HG02759 (cell line): ENCODE measurements at regions not wholly inside any gene's neighbourhood (a gene's known extent, or its start where the extent isn't known, plus 50 kb on each side); places are given as distances from the start of the nearest gene placed in this dataset.

ENCODE experiments used
- ATAC-seq: cut with Tn5 transposase; IDR thresholded peaks from one replicate; pipeline ENCODE4 v1.9.1; 2021; ENCODE audit warnings: mild to moderate bottlenecking, moderate library complexity; ENCODE audit not compliant: unreplicated experiment

DNA sequence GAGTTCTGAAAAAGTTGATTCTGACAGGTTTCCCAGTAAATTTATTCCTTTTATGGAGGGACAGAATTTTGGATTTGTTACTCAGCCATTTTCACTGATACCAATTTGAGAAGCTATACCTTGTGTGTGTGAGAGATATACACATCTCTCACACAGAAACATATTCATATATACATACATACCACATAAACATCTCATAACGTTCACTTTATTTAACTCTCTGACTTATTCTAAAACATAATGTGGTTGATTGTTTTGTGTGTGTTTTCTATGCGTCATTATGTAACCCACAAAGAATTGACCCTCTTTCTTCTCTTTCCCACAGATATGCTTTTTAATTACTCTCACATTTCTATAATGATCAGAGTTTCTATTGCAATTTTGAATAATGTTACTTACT, 570.8 kb upstream of the TLE4 start:
- no peak for ATAC-seq

DNA sequence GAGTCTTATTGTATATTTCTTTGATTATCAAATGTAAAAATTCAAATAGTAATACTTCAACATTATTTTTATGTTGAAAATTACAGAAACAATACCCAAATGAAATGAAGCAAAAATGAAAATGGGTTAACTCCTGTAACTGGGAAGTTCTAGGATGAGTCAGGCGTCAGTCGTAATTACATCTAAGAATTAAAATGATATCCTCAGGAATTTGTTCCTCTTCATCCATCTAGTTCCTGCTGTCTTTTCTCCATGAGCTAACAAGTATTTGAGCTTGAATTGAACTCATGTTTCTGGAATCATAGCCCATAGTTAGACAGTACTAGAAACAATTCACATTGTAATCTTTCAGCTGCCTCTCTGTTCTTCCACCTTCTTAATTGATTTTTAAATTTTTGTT, 568.3 kb upstream of the TLE4 start:
- ATAC-seq = no peak

DNA sequence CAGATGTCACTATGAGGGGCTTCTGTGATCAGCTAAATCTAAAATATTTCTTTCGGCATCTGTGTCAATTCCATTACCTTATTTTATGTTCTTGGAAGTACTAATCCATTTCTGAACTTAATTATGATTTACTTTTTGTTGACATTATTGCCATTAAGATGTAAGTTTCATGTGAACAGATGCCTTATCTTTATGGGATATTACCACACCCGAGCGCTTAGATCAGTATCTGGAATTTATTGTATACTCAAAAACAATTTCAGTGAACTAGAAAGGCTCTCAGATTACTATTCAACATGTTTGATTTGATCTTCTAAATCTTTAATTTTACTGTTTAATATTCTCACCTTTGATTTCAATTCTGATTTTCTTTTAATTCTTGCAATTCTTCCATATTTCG, 567.7 kb upstream of the TLE4 start:
- ATAC-seq = no peak

DNA sequence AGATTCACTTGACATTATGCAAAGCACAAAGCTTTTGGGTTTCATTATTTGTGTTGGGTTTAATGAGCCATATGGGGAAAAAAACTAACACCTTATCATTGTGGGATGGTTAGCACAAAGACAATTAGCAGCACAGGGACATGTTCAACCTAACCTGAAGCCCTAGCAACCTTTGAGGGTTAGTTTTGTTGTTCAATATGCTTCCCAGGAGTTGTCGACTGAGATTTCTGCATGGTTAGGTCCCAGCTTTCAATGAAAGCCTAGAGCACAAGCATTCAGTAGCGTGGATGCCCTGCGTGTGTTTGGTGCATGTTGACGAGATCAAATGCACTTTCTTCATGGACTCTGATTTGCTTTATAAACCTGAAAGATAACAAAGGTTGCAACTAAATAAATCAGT, 565.2 kb upstream of the TLE4 start:
- no peak for ATAC-seq

DNA sequence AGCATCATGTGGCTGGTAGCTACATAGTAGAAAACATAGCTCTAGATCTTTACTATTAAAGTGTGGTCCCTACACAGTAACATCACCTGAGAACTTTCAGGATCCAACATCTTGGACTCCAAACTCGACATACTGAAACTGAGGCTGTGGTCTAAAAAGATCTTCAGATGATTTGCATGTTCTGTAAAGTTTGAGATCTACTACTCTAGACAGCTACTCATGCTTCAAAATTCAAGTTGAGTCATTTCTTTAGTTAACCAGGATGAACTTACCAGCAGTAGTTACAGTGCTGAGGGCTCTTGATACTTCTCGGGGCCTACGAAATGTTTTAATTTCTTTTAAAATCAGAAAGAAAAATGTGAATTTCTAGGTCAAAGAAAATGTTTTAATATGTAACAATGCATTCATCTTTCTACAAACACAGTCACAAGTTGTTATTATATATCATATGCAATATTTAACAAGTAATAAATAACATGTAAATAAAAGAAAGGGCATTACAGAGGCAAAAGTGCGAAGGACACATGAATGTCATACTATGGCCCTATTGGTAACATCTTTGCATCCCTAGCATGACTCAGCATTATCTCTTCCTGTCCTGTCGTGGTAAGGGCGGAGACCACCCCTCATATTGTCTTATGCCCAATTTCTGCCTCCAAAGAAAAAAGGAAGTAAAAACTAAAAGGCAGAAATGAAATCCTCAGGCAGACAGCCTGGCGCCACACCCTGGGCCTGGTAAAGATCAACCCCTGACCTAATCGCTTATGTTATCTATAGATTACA, 563.9 kb upstream of the TLE4 start:
- peak; percentile 92 for ATAC-seq

DNA sequence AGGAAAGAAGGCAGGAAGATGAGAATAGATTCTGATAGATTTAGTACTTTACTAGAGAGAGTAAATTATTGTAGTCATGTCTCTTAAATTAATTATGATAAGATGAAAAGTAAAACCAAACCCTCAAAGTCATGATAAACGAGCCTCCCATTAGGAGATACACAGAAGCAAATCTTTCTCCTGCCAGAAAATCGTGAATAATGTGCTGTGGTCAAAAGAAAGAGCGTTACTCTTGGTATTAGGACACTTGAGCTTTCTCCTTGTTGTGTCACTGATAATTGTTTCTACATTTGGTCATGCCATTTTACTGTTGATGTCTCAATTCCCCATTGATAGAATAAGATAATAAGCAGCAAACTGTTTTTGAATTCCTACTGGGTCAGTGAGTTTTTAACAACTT, 562.8 kb upstream of the TLE4 start:
- no peak for ATAC-seq

DNA sequence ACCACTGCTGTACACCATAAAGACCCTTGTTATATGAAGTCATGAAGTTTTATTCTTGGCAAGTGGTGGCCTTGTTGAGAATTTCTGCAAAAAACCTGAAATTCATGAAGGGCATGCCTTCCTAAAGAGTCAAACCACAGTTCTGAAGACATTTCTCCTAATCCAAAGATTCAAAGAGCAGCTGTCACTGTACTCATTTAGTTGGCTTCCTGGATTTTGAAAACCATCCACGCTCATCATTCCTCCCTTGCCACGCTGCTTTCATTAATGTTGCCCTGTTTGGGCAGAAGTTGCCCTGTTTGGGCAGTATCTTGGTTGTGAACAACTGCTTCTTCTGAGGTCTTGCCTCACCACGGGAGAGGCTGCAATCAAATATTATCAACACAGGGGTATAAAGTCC, 560.3 kb upstream of the TLE4 start:
- no peak for ATAC-seq

DNA sequence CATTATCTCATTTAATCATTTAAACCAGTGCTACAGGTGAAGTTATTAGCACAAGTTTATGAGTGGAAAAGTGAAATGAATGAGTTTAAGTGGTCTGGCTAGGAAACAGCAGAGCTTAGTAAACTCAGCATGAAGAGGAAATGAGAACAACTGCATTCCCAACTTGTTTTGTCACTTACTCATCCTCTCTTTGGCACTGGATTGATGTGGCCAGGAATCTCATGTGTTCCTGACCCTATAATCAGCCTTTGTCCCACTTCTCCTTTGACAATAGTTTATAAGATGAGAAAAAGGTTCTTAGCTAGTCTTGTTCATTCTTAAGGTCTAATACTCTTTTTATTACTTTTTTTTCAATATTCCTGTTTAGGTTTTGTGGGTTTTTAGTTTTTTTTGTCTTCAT, 559.2 kb upstream of the TLE4 start:
- ATAC-seq = no peak

DNA sequence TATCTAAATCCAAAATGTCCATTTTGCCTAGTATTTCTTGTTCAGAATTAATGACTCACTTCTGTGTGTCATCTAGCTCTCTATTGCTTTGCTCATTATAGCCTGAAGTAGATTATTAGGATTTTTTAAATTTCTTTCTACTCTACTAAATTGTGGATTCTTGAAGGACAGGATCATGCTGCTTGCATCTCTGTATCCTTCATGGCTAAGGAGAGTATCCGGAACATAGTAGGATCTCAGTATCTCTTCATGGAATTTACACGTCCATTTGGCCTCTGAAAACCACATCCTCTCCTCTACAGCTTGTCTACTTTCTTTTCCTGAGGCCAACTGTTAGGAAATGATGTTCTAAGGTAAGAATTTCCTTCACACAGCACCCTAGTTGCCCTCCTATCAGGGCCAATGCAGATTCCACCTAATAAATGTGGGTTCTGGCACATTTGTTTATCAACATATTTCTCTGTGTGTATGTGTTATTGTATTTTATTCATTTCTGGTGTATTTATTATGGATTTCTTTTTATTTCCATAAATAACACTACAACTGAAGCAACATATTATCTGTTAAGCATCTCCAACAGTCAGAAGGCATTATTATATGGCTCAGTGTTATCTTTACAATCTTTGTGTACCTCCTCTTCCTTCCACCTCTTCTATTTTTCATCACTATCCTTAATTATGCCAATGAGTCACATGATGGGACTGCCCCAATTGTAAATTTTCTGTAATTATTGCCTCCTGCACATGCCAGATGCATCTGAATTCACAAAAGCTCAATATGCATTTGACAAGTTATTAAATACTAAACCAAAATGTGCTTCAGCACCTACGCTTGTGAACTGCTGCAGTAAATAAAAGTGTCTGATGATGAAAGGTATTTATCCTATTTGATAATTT, 557.8 kb upstream of the TLE4 start:
- no peak for ATAC-seq

DNA sequence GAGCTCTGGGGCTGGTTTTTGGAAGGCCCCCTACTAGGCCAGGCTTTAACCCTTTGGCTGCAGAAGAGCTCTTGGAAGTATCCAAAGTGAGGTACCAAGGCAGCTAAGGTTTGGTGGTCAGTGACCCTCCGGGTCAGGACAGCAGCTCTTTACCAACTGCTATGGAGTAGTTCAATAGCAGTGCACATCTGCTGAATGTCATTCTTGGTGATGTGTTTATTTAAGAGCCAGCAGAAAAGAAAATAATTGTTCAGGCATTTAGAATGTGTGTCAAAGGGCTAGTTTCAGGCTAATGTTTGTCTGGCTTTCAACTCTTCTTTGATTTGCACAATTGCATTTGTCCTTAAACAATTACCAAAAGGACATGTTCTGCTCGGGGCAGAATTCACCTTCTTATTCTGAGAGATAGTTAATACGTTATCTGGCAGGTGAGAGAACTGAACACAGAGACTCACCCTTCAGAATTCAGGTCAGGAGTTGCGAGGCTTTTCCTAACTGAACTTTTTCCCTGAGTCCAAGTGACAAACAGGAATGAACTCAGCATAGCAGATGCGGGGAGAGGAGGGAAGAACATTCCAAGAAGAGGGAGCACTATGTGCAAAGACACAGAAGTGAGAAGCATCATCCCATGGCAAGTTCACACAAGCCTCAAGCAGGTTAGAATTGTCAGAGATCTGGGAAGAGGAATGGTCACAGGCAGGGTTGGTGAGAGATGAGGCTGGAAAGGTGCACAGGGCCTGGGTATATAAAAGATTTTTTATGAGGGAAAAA, 556.7 kb upstream of the TLE4 start:
- ATAC-seq = no peak

DNA sequence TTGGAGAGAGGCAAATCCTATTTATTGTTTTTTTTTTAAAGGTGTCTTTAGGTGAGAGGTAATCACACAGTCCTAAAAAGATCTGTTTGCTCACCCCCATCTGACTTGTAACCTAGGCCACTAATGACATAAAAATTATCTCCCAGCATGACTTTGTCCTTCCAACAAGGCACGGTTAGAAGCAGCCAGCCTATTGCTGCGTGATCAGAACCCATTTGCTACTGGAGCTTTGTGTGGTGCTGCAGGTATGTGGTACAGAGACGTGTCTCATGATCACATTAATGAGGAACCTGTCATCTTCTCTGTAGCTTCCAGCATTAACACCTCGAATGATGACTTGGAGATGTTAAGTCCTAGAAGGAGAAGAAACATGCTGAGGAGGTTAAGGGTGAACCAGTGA, 555.8 kb upstream of the TLE4 start:
- ATAC-seq = no peak

DNA sequence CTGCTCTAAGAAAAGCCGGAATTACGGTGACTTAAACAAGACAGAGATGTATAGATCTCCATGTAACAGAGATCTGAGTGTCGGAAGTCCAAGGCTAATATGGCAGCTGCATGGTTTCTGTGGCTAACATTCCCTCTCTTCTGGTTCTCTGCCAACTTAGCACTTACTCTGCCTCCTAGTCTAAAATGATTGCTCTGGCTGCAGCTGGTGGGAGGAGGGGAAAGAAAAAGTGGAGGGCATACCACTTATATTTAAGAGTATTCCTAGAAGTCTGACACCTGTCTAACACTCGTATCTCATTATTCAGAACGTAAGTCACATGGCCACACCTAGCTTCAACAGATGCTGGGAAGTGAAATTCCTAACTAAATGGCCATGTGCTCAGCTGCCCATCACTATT, 551.5 kb upstream of the TLE4 start:
- no peak for ATAC-seq

DNA sequence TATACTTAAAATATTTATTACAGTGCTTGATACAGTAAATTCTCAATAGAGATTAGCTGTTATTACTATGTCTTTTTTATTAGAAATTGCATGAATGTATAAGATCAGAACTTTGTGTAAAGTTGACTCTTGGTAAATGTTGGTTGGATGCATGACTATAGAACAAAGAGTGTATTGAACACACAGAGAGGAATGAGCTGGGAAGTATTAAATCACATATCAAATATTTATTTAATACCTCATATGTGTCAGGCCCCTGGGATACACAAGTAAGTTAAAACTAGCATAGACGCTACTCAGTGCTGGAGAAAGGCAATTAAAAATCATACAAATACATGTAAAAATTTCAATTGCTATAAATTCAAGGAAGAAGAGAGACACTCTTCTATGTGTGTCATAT, 550.7 kb upstream of the TLE4 start:
- no peak for ATAC-seq

DNA sequence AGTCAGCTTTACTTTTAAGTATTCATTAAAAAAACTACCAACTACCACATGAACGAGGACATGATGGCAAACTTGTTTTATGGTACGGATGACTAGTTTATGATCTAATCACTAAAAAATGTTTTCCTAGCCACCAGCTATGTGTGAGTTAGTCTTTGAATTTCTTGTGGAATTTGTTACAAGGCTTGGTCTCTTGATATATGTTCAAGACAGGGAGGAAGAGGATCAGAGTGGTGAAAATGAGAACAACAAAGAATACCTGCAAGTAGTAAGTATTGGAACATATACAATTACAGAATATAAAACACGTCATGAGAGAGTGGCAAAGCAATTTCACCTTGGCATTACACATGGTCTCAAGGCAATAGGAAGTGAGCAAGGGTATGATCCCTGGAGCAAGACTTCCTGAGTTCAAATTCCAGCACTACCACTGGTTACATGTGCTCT, 548.6 kb upstream of the TLE4 start:
- no peak for ATAC-seq

DNA sequence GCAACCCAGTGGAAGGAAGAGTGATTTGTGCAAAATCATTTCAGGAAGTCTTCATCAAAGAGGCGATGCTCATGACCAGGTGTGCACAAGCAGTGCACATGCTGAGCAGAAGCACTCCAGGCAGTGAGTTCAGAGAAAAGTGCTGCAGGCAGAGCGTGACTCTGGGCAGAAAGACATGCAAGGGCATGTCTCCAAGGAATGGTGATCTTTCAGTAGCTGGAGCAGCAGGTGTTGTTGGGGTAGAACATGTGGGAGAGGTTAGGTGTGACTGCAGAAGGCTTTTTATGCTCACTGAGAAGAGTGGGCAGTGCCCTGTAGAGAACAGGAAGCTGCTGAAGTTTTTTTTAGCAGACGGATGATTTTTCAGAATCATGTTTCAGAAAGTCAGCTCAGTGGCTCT, 545.4 kb upstream of the TLE4 start:
- ATAC-seq = peak; percentile 94

DNA sequence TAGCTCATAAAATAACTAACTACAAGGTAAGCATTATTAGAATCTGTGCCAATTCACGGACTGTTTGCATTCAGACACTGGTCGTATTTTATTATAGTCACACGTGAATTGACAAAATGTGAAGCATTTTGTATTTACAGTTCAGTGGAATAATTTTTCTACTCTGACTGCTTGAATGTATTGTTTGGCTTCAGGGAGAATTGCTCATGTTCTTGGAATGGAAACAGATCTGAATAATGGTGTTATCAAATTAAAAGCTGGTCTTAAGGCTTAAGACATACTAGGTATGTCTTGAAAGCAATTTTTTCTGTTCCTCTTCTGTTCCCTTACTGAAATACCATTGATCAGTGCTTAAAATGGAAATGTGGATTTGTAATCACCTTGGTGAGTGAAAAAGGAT, 543.7 kb upstream of the TLE4 start:
- no peak for ATAC-seq

DNA sequence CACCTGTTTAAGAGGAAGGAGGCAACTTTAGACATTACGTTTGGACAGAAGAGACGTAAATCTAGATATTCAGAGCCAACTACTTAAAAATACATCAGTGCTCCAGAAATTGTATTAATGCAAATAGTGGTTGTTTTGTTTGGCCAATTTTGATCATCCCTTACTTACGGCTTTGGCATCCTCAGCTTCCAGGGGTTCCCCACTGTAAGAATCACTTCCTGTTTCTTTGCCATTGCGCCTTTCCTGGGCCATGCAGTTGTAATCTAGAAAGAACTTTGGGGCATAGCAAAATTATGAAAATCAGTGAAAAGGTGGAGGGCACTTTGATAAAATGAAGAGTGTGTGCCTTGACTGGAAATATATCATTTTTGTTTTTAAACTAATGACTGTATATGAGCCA, 537.2 kb upstream of the TLE4 start:
- ATAC-seq = no peak

DNA sequence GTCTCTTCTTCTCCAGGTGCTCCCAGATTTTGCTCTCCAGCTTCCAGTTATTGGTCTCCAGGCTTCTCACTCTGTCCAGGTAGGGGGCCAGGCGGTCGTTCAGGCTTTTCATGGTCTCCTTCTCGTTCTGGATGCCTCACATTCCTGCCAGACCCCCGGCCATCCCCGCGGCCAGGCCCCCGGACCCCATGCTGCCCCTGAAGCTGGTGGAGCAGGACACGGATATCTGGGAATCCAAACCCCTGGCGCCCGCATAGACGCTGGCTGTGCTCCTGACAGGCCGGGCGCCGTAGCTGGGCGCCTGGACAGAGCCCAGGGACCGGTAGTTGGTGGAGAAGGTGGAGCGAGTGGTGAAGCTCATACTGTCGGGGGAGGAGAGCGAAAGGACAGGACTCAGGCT, 534.4 kb upstream of the TLE4 start:
- no peak for ATAC-seq

DNA sequence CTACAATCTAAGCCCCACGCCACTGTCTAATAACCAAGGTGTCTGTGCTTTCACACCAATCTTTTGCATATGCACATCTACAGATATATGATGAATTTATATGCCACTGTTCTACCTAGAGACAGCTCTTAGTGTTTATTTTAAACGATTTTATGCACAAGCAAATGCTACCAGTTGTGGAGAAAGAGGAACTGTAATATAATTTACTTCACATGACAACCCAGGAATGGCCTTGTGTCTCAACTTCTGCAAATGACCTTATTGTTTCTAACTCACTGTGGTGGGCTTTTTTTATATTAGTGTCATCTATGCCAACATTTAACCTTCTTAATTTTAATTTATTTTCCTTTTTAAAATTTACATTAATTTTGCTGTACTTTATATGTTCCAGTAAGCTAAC, 531.1 kb upstream of the TLE4 start:
- no peak for ATAC-seq

DNA sequence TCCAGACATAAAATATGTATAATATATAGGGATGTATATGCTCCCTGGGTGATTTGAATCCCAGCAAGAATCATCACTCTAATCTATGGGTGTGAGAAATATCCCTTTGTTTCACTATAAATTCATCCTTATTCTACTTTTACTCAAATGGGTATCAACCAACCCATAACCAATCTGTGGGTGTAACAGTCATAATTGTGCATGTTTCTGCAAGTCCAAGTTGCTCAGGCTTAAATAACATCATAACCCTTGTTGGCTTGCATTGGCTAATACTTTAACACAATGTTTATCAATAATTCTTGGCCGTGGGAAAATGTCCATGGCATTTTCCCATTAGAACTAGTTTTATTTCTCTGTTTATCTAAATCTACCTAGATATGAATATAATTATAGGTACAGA, 530.5 kb upstream of the TLE4 start:
- no peak for ATAC-seq

DNA sequence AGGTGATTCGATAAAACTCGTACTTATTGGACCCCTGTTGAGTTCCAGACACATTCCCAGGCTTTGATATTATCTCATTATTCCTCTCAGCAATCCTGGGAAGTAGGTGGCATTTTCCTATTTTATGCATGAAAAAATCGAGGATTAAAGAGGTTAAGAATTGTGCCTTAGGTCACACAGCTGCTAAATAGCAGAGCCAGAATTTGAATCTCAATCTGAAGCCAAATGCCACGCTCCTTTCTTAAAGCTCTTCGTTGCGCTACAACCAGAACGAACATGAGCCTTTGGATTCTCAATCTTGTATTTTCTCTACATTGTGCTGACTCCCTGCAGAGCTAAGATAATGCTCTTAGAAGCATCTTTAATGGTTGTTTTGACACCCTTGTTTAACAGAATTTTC, 527.8 kb upstream of the TLE4 start:
- ATAC-seq = no peak

DNA sequence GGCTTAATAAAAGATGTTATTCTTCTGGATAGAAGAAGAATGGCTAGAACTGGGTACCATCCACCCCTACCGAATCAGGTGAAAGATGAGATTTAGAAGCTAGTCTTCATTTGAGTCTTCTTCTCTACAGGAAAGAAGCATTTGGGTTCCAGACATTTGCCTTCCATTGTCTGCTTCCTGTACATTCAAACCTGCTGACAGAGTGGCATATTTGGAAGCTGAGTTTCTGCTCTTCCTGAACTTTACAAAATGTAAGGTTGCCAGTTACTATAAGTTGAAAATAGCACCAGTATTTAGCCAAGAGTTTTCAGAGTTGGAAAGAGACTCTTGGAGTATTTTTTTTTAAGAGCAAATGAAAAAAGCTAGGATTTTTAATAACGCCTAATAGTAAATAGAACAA, 525.4 kb upstream of the TLE4 start:
- ATAC-seq = no peak
